ENCODE measurements at regions not wholly inside any gene's neighbourhood (a gene's known extent, or its start where the extent isn't known, plus 50 kb on each side); places are given as distances from the start of the nearest gene placed in this dataset.
"Not testable (repeated sequence)": the region's sequence is repeated elsewhere in the genome, so short reads cannot be mapped to it uniquely, and the experiment has no call there.

GRCh38 chr12:9326849-9327248, 118.7 kb upstream of the PZP start:
- TF ChIP-seq, protein P1, sequence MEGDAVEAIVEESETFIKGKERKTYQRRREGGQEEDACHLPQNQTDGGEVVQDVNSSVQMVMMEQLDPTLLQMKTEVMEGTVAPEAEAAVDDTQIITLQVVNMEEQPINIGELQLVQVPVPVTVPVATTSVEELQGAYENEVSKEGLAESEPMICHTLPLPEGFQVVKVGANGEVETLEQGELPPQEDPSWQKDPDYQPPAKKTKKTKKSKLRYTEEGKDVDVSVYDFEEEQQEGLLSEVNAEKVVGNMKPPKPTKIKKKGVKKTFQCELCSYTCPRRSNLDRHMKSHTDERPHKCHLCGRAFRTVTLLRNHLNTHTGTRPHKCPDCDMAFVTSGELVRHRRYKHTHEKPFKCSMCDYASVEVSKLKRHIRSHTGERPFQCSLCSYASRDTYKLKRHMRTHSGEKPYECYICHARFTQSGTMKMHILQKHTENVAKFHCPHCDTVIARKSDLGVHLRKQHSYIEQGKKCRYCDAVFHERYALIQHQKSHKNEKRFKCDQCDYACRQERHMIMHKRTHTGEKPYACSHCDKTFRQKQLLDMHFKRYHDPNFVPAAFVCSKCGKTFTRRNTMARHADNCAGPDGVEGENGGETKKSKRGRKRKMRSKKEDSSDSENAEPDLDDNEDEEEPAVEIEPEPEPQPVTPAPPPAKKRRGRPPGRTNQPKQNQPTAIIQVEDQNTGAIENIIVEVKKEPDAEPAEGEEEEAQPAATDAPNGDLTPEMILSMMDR (IDR thresholded peaks at IDR 0.05), result not testable (repeated sequence)
- not testable (repeated sequence) for TF ChIP-seq EP300 (IDR thresholded peaks at IDR 0.05); MYC (IDR thresholded peaks at IDR 0.05; ENCODE audit: borderline replicate concordance, low read length); HDAC2 (IDR thresholded peaks at IDR 0.05); MAFK (IDR thresholded peaks at IDR 0.05; ENCODE audit: partially characterized antibody); ZFP36 (IDR thresholded peaks at IDR 0.05; ENCODE audit: borderline replicate concordance, partially characterized antibody); RCOR1 (IDR thresholded peaks at IDR 0.05; ENCODE audit: low read depth, low read length); USF2 (IDR thresholded peaks at IDR 0.05); CBX8 (IDR thresholded peaks at IDR 0.05); ESRRA (IDR thresholded peaks at IDR 0.05; ENCODE audit: borderline replicate concordance, low read length); RFX5 (IDR thresholded peaks at IDR 0.05); GATA3 (IDR thresholded peaks at IDR 0.05; ENCODE audit: borderline replicate concordance)
- TF ChIP-seq, protein P2, sequence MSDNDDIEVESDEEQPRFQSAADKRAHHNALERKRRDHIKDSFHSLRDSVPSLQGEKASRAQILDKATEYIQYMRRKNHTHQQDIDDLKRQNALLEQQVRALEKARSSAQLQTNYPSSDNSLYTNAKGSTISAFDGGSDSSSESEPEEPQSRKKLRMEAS (IDR thresholded peaks at IDR 0.05), result not testable (repeated sequence)

Measured in A549 (cell line).